Heart right ventricle (tissue), 16 donors: ENCODE measurements at regions not wholly inside any gene's neighbourhood (a gene's known extent, or its start where the extent isn't known, plus 50 kb on each side); places are given as distances from the start of the nearest gene placed in this dataset.
A peak's percentile ranks its signal among the peaks of the same experiment; 100 is the strongest.

Experiments used
- ATAC-seq, 8 donors: fragments of 200-7000 bp; cut with Tn5 transposase; one replicate each; pipeline ENCODE4 v1.9.1; 2020; ENCODE audit warnings: mild to moderate bottlenecking in 8 of 8, moderate library complexity in 8 of 8, moderate number of reproducible peaks in 1 of 8
- DNase-seq, 2 donors: peaks; one replicate each; pipeline ENCODE4 v3.0.0-alpha.2; 2020
- H3K27ac ChIP-seq, 10 donors: fragments of 200-600 bp; sonication (generic) in 2 of 10; one replicate each; pipeline versions ENCODE4 v1.5.0 to v1.8.0; 2020 to 2022; ENCODE audit warnings: mild to moderate bottlenecking in 3 of 10
- H3K27me3 ChIP-seq, 7 donors: fragments of 200-600 bp; one replicate each; pipeline ENCODE4 v1.8.0; 2021 to 2022; ENCODE audit warnings: mild to moderate bottlenecking in 2 of 7
- H3K36me3 ChIP-seq, 9 donors: fragments of 200-600 bp; sonication (generic) in 1 of 9; one replicate each; pipeline versions ENCODE4 v1.5.0 to v1.8.0; 2020 to 2022; ENCODE audit warnings: mild to moderate bottlenecking in 2 of 9
- H3K4me1 ChIP-seq, 9 donors: fragments of 200-600 bp; sonication (generic) in 1 of 9; one replicate each; pipeline versions ENCODE4 v1.5.0 to v1.8.0; 2020 to 2022; ENCODE audit warnings: mild to moderate bottlenecking in 4 of 9
- H3K4me3 ChIP-seq, 10 donors: fragments of 200-600 bp; sonication (generic) in 2 of 10; one replicate each; pipeline versions ENCODE4 v1.5.0 to v1.8.0; 2020 to 2022; ENCODE audit warnings: mild to moderate bottlenecking in 7 of 10, moderate library complexity in 2 of 10
- H3K9me3 ChIP-seq, 11 donors: fragments of 200-600 bp in 10 of 11; sonication (generic) in 2 of 11; one replicate each; pipeline versions ENCODE4 v1.5.0 to v1.8.0; 2013 to 2022; ENCODE audit warnings: mild to moderate bottlenecking in 2 of 11, control low read depth in 1 of 11, moderate library complexity in 1 of 11
- CTCF ChIP-seq, 9 donors: fragments of 200-600 bp; sonication (generic) in 2 of 9; IDR thresholded peaks; one replicate each; pipeline versions ENCODE4 v1.5.0 to v1.8.0; 2021 to 2022; ENCODE audit warnings: antibody characterized with exemption in 9 of 9, mild to moderate bottlenecking in 5 of 9, moderate library complexity in 1 of 9
- WGBS, 2 donors: extraction: QIAGEN DNeasy Blood & Tissue Kit; methylation state at CpG; one replicate each; pipeline ENCODE4 v1.1.7; 2013; ENCODE audit warnings: inconsistent platforms in 1 of 2; 5-methylcytosine and 5-hydroxymethylcytosine counted together
- intact Hi-C, 10 donors: fragments of 100-400 bp; cut with DNase I; formaldehyde crosslinking; loops; one replicate each; pipeline versions ENCODE4 v1.11.1 to v1.14.2; 2022
- donor health status: Arrhythmogenic right ventricular cardiomyopathy.
- donor health status: ischemic (EF 13 %, LVEDD 7.1; RV severe dilation, severe dysfunction).
- donor health status: healthy with polysubstance abuse.
- donor health status: DM: no; HTN: yes; CAD: no.
- donor health status: DM: no; HTN: no; CAD: no.
- donor health status: ischemic (EF 25% LVEDD 6.9; RV normal size, moderate dysfunction).
- donor health status: ischemic (EF 25% LVEDD 5.7; RV mildly dilated, moderate dysfunction).
- donor health status: healthy.
- donor health status: DM: yes; HTN: yes; CAD: no.
- donor health status: Ischemic cardiomyopathy.
- donor health status: ischemic (EF 35%, LVEDD 5.7; RV mildly dilated, moderate dysfunction).
- donor health status: nonischemic (EF 11% LVEDD 7.7; RV severe dilation, severe dysfunction).
- donor health status: DM: yes; HTN: yes; CAD: no.
- donor health status: PGD.
- donor health status: ischemic (EF 29% LVEDD 5.4; RV normal size, mild dysfunction).
- donor health status: nonischemic (EF 23%, LVEDD 6.1; RV moderate dilation, normal function).

- DNase-seq (no peak), ATAC-seq (no peak)
- intact Hi-C loops, result loop anchor here in 3 of 10 donors (10.0 kb wide), 3 partner anchors 127 to 267 kb away; partner anchors contain the start of genes CD47 (in 1 of the 3) and IFT57 (in 1 of the 3)
- Histone ChIP-seq H3K36me3 (no peaks in the 10 kb centered on the region), H3K4me3 (peak overlapping the region in 3 of 10 donors; percentile 28 to 33 (median 30)), H3K9me3 (no peaks in the 10 kb centered on the region), H3K27me3 (no peaks in the 10 kb centered on the region), H3K4me1 (peaks cover 0 to 40% (median 24%) of the 10 kb centered on the region in 9 donors), H3K27ac (peak overlapping the region; percentile 63 to 86 (median 71))
- TF ChIP-seq CTCF (IDR thresholded peaks at IDR 0.05), result no peak
- WGBS, 2 donors, result 52 to 60% methylated on average over 1 of the region's 1 CpG
Measured at GRCh38 chr3:107958146-107958545, 132.7 kb downstream of the CD47 start.

GRCh38 chr3:107956991-107957900 is 133.6 kb downstream of the CD47 start:
- ATAC-seq (peak; percentile 89 to 96 (median 94)), DNase-seq (peak; percentile 69 to 81)
- Histone ChIP-seq H3K27me3 (no peaks in the 10 kb centered on the region), H3K9me3 (no peaks in the 10 kb centered on the region), H3K4me3 (peak overlapping the region in 7 of 10 donors; percentile 8 to 33 (median 26)), H3K36me3 (no peaks in the 10 kb centered on the region), H3K4me1 (peaks cover 0 to 40% (median 24%) of the 10 kb centered on the region in 9 donors), H3K27ac (peak overlapping the region; percentile 63 to 86 (median 71))
- no peak for TF ChIP-seq CTCF (IDR thresholded peaks at IDR 0.05)
- intact Hi-C loops, result loop anchor here in 3 of 10 donors (10.0 kb wide), 3 partner anchors 128 to 268 kb away; partner anchors contain the start of genes CD47 (in 1 of the 3) and IFT57 (in 1 of the 3)
- 14 to 15% methylated on average over 10 of the region's 10 CpGs for WGBS, 2 donors

GRCh38 chr3:107954845-107955244 is 136.0 kb downstream of the CD47 start:
- H3K27me3 ChIP-seq, result no peaks in the 10 kb centered on the region
- intact Hi-C loops, result loop anchor here in 3 of 10 donors (10.0 kb wide), 3 partner anchors 130 to 270 kb away; partner anchors contain the start of genes CD47 (in 1 of the 3) and IFT57 (in 1 of the 3)
- TF ChIP-seq CTCF (IDR thresholded peaks at IDR 0.05), result no peak

GRCh38 chr3:107953722-107954121 is 137.1 kb downstream of the CD47 start:
- Histone ChIP-seq H3K9me3 (no peaks in the 10 kb centered on the region), H3K4me1 (peaks cover 0 to 29% (median 22%) of the 10 kb centered on the region in 9 donors), H3K27ac (no peak overlapping the region), H3K27me3 (no peaks in the 10 kb centered on the region), H3K4me3 (no peak overlapping the region), H3K36me3 (no peaks in the 10 kb centered on the region)
- DNase-seq (no peak), ATAC-seq (no peak)
- TF ChIP-seq CTCF (IDR thresholded peaks at IDR 0.05), result no peak
- intact Hi-C loops, result loop anchor here in 3 of 10 donors (10.0 kb wide), 3 partner anchors 131 to 271 kb away; partner anchors contain the start of genes CD47 (in 1 of the 3) and IFT57 (in 1 of the 3)
- 55 to 69% methylated on average over 3 of the region's 3 CpGs for WGBS, 2 donors

More at GRCh38 chr3:107954845-107955244, 136.0 kb downstream of the CD47 start:
- no peaks in the 10 kb centered on the region for H3K9me3 ChIP-seq
- no peak overlapping the region for H3K4me3 ChIP-seq
- ATAC-seq (no peak), DNase-seq (no peak)
- H3K36me3 ChIP-seq, result no peaks in the 10 kb centered on the region
- peaks cover 0 to 41% (median 24%) of the 10 kb centered on the region in 9 donors for H3K4me1 ChIP-seq
- 90 to 94% methylated on average over 2 of the region's 2 CpGs for WGBS, 2 donors
- no peak overlapping the region for H3K27ac ChIP-seq
